ENCODE measurements at regions not wholly inside any gene's neighbourhood (a gene's known extent, or its start where the extent isn't known, plus 50 kb on each side); places are given as distances from the start of the nearest gene placed in this dataset.

- no peak overlapping the region for H3K4me3 ChIP-seq (ENCODE audit: low read depth, low read length)
- no peak for DNase-seq (ENCODE audit: low read depth)
- no peak for TF ChIP-seq CTCF (conservative IDR thresholded peaks at IDR 0.05; ENCODE audit: low read depth, low read length)
Measured at GRCh38 chr3:72669224-72669623, 179.0 kb downstream of the SHQ1 start.

- TF ChIP-seq CTCF (conservative IDR thresholded peaks at IDR 0.05; ENCODE audit: low read depth, low read length), result no peak
- H3K4me3 ChIP-seq (ENCODE audit: low read depth, low read length), result no peak overlapping the region
- DNase-seq (ENCODE audit: low read depth), result no peak
Measured at GRCh38 chr3:72666447-72666755, 181.8 kb downstream of the SHQ1 start.

GRCh38 chr3:72665701-72666446 is 182.4 kb downstream of the SHQ1 start:
- TF ChIP-seq CTCF (conservative IDR thresholded peaks at IDR 0.05; ENCODE audit: low read depth, low read length), result peak; percentile 65
- DNase-seq (ENCODE audit: low read depth), result peak; percentile 41
- H3K4me3 ChIP-seq (ENCODE audit: low read depth, low read length), result no peak overlapping the region

GRCh38 chr3:72665103-72665502 is 183.1 kb downstream of the SHQ1 start:
- H3K4me3 ChIP-seq (ENCODE audit: low read depth, low read length), result no peak overlapping the region
- DNase-seq (ENCODE audit: low read depth), result no peak
- no peak for TF ChIP-seq CTCF (conservative IDR thresholded peaks at IDR 0.05; ENCODE audit: low read depth, low read length)

GRCh38 chr3:72664184-72664975 is 183.9 kb downstream of the SHQ1 start:
- DNase-seq (ENCODE audit: low read depth), result peak; percentile 50
- no peak for TF ChIP-seq CTCF (conservative IDR thresholded peaks at IDR 0.05; ENCODE audit: low read depth, low read length)
- no peak overlapping the region for H3K4me3 ChIP-seq (ENCODE audit: low read depth, low read length)

- no peak for DNase-seq (ENCODE audit: low read depth)
- no peak for TF ChIP-seq CTCF (conservative IDR thresholded peaks at IDR 0.05; ENCODE audit: low read depth, low read length)
- H3K4me3 ChIP-seq (ENCODE audit: low read depth, low read length), result no peak overlapping the region
Measured at GRCh38 chr3:72663429-72663828, 184.8 kb downstream of the SHQ1 start.

GRCh38 chr3:72661115-72661457 is 187.2 kb downstream of the SHQ1 start:
- no peak overlapping the region for H3K4me3 ChIP-seq (ENCODE audit: low read depth, low read length)
- no peak for TF ChIP-seq CTCF (conservative IDR thresholded peaks at IDR 0.05; ENCODE audit: low read depth, low read length)
- peak; percentile 29 for DNase-seq (ENCODE audit: low read depth)

All from choroid plexus epithelial cell (primary cell).